Left forelimb (tissue), 1 donor: ENCODE measurements at regions not wholly inside any gene's neighbourhood (a gene's known extent, or its start where the extent isn't known, plus 50 kb on each side); places are given as distances from the start of the nearest gene placed in this dataset.

Source experiments
- DNase-seq: peaks from one replicate; pipeline ENCODE4 v3.0.0-alpha.2; 2018; ENCODE audit warnings: low spot score

DNA sequence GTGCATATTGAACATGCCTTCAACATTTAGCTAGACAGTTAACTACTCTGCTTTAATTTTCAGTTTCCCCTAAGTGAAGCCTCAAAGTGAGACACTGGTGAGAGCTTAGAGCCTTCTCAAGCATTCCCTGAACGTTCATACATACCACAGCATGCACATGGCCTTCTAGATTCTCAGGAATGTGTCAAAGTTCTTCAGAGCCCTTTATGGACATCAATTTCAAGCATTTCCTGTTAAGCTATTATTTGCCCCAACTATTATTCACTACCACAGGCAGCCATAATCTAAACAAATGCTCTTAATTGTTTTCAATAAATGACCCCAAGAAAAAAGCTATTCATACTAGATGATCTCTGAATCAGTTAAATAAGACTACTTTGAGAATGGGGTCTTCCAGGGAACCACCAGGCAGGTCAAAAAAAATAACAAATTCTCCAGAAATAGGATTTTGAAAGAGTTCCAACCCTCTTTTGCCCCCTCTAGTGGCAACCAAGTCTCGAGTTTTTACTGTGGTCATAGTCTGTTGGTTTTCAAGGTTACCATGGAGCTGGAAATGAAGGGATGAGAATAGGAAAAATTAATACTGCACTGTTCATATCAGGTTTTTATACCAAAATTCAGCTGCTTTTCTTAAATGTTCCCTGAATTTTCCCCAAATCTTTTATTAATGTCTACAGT is 235.4 kb downstream of the RAB28 start:
- no peak for DNase-seq

DNA sequence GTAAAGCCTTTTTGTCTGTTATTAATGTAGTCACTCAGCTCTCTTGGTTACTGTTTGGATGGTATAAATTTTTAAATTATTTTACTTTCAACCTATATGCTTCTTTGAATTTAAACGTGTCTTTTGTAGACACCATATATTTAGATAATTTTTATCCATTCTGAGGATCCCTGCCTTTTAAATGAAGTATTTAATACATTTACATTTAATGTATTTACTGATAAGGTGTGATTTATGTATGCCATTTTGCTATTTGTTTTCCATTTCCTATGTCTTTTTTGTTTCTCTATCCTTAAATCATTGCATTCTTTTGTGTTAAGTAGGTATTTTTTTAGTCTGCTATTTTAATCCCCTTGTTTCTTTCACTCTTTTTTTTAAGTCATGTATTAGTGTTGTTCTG is 238.0 kb downstream of the RAB28 start:
- DNase-seq: no peak

DNA sequence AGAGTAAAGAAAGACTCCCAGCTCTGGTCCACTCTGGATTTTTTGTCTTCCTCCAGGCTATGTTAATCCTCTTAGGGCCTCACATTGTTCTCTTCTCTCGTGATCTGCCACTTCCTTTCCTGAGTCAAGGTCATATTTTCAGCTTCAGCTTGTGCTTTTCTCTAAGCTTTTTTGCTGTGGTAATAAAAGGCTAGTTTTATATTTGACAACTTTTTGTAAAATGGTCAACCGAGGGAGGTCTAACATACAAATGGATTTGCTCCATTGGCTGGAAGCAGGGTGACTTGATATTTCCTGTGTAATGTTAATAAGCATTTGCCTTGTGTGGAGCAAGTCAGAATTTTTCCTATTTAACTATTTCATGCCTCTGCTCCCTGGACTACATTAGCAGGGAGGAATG is 239.7 kb downstream of the RAB28 start:
- DNase-seq: no peak

DNA sequence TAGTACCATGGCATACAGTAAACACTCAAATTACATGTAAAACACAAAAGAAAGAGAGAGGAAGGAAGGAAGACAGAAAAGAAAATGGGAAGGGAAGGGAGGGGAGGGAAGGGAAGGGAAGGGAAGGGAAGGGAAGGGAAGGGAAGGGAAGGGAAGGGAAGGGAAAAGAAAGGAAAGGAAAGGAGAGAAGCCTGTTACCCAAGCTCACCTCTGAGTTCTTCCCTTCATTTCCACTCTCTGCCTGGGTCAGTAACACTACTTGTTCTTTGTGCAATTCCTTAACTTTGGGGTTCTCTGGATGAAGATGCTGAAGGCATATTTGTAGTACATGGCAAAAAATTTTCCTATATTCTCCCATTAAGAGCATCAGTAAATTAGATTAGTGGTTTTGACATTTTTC is 241.0 kb downstream of the RAB28 start:
- DNase-seq: no peak

DNA sequence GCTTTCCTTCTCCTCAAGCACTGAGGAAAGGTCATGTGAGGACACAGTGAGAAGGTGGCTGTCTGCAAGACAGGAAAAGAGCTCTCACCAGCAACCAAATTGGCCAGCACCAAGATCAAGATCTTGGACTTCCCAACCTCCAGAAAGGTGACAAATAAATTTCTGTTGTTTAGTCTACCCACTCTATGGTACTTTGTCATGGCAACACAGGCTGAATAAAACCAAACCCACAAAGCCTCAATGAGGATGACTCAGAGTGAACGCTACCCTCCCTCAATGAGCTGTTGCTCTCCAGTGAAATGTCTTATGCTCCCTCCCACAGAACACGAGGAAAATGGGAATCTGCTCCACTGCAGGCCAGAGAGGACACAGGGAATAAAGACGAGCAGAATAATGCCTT is 244.1 kb downstream of the RAB28 start:
- DNase-seq: no peak

DNA sequence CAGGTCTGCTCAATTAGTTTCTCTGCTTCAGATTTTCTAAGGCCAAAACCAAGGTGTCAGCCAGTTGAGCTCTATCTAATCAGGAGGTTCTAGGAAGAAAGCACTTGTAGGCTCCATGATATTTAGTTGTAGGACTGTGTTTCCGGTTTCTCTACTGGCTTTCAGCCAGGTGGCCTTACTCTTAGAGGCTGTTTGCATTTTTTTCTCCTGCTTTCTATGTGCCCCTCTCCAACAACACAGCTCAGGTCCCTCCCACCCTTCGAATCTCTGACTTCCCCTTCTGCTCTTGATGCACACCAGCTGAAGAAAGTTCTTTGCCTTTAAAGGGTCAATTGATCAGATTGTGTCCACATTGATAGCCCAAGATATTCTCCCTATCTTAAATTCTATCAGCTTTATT is 245.2 kb downstream of the RAB28 start:
- DNase-seq: no peak

DNA sequence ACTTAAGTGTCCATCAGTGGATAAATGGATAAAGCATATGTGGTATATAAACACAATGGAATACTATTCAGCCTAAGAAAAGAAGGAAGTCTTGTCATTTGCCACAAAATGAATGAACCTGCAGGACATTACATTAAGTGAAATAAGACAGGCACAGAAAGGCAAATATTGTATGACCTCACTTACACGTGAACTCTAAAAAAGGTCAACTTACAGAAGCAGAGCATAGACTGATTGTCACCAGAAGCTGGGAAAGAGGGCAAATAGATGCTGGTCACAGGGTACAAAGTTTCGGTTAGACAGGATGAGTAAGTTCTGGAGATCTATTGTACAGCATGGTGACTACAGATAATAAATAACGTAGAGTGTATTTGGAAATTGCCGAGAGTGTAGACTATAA is 247.7 kb downstream of the RAB28 start:
- DNase-seq: no peak

DNA sequence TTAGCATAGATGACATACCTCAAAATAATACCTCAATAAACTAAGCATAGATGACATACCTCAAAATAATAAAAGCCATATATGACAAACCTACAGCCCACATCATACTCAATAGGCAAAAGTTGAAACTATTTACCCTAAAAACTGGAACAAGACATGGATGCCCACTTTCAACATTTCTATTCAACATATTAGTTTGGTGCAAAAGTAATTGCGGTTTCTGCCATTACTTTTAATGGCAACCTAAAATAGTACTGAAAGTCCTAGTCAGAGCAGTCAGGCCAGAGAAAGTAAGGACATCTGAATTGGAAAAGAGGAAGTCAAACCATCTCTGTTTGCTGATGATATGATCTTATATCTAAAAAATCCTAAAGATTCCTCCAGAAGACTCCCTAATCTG is 250.4 kb downstream of the RAB28 start:
- no peak for DNase-seq

DNA sequence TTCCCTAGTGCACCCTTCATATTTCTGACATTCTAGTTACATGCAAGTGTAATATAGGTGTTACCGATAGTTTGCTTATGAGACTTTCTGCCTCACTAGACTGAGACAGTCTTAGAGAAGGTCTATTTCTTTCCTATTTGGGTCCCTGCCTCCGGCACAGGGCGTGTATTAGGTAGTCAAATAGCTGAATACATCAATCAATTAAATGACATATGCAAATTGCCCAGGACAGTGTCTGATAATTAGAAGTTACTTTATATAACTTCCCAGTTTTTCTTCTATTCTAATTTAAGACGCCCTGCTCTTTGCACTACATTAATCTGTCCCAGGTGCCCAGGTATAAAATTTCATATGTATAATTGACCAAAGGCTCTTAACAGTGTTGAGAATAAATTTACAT is 264.2 kb downstream of the RAB28 start:
- no peak for DNase-seq

DNA sequence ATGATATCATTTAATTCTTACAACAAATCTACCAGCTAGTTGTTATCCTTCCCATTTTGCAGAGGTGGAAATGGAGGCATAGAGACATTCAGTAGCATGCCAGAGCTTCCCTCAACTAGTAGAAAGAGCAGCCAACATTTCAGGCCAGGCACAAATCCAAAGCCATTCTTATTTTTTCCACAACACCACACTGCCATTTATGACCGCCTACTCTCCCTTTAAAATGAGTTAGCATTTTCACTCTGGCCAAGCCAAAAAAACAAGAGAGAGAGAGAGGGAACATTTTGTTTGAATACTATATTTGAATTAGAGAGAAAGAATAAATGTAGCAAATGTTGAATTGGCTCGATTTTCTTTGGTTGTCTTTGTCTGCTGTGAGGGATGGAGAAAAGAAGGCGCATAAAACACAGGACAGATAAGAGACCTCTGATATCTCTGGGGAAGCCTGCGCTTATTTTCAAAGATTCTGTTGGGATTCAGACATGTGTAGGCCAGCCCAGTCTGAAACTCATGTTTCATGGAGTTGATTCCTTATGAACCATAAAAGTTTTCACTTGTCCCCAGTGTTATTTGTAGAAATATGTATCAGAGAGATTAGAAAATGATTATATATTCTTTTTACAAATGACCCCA is 265.7 kb downstream of the RAB28 start:
- DNase-seq: no peak

DNA sequence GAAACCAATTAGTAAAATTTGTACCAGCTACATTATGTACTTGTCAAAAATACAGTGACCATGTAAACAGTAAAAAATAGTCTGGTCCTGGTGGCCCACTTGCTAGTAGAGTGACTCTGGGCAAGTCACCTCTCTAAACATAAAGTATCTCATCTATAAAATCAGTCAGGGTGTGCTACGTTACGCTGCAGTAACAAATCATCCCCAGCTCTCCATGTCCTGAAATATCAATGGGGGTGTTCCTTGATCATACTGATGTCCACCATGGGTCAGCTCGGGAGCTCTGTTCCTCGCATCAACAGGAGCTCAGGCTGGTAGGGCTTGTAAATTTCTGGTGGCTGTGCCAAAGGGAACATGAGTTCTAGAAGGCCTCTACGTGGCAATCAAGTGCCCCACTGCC is 268.6 kb downstream of the RAB28 start:
- no peak for DNase-seq

DNA sequence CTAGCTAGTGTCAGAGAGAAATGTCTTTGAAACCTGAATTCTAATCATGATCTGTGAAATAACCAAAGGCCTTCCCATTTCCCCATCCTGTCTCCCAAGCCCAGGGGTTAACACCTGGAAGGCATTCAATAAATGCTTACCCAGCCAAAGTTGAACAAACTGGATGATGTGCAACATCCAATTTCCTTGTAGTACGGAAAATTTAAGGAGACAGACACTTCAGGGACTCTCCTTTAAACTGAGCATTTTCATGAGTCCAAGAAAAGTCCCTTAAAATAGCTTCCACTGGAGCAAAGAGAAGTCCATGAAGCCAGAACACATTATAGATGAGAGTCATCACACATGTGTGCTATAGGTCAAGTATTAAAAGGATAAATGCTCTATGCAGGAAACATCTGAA is 271.2 kb downstream of the RAB28 start:
- DNase-seq: no peak

DNA sequence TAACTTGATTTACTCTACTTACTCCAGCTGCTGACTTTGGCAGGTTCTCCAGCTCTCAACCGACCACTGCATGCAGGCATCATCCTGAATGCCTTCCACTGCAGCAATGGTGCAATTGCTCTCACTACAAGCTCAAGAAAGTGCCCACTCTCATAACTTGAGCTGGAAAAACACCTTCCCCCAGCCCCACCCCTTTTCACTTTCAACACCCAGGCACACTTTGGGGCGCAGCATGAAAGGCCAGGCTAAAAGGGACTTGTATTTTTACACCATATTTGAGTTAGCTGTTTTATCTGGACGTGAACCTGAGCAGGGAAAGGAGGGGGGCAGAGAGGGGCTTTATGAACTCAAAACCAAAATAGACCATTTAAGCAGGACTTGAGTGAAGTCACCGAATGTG is 274.5 kb downstream of the RAB28 start:
- no peak for DNase-seq

DNA sequence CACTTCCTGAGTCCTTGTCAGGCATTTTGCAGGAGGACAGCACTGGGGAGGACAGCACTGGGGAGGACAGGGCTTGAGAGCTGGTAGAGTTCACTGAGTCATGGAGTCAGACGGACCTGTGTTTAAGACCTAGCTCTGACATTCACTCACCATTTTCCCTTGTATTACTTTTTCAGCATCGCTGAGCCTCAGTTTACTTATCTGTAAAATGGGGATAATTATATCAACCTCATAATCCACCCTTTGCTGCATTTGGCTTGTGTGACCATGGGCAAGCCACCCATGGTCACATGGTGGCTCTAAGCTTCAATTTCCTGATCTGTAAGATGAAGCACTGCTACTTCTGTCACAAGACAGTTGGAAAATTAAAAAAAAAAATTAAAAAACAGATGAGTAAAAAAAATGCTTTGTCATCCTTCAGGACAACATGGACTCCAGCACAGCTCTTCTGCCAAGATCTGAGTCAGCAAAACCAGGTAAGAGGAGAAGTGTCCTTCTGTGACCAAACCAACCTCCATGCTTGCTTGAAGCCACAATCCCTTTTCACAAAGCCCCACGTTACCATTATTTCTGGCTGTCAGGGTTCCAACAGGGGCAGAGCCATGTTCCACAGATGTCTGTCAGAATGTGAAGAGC is 275.5 kb downstream of the RAB28 start:
- DNase-seq: no peak

DNA sequence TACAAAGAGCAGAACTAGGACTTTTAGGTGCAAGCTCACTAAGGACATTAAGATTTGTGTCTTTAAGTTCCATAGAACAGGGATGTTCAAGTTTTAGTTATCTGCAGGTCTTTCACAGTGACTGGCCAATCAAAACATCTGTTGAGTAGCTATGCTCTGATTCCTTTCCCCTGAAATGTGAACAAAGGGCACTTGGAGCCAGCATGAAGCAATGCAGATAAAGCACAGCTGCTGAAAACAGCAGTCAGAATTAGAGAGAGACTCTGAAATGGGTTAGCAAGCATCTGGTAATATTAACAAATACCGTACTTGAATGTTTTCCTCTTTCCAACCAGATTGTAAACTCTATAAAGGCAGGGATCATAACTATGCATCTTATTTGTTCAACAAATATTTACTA is 276.9 kb downstream of the RAB28 start:
- DNase-seq: no peak

DNA sequence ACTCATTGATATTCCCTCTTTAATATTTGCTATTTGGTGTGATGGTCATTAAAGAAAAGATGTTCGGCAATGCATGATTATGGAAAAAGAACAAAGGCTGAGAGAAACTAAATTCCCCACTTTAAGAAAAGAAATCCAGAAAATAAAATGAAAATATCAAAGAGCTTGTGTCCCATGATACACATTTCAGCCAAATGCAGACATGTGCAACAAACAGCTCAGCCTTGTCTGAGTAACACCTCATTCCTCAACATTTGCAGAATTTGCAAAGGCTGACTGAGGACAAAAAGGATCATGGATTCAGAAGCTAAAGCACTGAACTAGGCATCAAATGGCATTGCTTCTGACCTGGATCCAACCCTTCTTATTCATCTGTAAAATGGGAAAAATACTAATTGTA is 281.0 kb downstream of the RAB28 start:
- DNase-seq: no peak

DNA sequence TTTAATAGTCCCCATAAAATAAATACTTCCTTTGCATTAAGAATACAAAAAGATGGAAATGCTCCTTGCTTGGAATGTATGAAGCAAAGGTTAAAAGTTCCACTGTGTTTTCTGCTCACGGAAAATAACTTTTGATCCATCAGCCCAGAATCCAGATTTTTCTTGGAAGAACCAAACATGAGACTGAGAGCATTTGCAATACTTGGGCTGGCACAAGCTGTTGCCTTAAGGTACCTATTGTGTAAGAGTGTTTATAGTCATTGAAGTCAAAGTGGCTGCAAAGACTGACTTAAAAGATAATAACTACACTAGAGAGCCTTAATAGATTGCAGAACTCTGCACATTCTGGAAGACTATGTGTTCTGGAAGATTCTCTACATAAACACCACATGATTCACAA is 281.4 kb downstream of the RAB28 start:
- no peak for DNase-seq

DNA sequence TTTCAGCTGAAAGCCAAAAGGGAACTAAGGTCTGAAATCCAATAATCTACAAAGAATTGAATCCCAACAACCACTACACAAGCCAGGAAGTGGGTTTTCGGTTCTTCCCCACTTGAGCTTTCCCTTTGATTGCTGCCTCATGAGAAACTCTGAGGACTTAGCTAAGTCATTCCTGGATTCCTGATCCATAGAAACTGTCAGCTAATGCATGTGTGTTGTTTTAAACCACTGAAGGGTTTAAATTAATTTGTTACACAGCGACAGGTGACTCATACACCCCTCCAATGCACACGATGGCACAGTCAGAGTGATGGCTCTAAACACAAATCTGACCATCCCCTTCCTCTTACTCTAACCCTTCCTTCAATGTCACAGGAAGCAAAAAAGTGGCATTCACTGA is 282.9 kb downstream of the RAB28 start:
- DNase-seq: no peak

DNA sequence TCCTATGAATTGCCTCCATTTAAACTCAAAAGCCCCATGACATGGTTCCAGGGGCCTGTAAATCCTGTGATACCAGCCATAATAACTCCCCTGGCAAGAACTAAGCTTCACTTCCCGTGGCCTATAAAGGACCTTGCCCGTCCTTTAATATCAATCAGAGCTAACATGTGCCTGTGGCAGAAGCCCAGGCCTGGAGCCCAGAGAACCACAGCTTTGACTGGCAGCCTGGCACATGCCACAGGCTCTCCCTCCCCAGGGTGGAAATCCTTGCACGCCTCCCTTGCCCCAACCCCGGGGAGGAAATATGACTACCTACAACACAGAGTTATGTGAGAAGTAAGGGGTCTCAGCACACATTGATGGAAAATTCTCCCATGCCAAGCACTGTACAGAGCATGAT is 287.4 kb downstream of the RAB28 start:
- DNase-seq: no peak

DNA sequence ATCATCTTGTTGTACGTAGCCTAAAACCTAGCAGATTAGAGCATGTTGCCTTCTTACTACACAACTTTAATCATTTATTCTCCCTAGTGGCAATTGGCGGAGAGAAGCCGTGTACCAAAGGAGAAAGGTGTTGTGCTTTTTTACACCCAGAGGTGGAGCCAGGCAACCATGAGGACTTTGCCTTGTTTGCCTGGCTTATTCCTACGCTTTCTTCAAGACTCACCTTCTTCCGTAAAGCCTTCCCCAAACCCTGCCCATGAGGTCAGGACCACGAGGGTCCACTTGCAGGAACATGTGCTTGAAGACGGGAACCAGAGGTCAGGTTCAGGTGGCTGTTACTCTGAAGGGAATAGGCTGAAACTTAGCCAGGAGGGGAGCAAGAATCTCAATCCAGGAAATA is 290.5 kb downstream of the RAB28 start:
- DNase-seq: no peak

DNA sequence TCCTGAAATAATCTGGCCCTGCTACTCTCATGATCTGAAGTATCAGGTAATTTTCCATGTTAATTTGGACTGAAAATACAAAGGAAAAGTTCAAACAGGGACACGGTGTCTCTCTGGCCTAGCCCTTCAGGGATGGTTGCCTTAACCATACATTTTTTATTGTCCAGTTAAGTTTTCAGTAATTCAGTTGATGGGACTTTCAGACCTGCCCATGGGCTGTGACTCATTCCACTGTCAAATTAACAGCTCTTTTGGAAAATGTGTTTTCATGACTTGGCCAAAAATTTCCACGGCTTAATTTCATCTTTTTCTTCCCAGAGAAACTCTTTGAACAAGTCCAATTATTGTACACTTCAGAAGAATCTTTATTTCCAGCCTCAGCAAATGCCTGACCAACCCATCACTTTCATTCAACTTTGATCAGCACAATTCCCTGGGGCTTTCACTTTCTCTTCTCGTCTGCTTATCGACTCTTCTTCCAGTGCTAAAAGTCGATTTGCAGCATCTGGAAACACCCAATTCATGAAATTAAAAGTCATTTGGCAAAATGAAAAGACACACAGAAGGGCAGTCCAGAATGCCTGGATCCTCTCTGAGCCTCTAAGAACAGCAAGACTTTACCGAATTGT is 293.9 kb downstream of the RAB28 start:
- DNase-seq: no peak

DNA sequence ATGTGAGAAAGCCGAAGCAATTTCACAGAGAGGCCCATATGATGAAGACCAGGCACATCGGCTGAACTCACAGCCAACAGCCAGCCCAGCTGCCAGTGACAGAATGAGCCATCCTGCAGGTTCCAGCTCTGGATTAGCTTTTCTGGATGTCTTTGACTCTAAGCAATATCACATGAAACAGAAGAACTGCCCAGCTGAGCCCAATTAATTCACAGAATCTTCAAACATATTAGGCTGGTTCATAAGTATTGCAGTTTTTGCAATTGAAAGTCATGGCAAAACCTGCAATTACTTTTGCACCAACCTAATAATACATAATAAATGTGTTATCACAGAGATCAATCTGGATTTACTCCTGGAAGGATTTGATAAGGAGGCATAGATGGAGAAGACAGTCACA is 299.9 kb downstream of the RAB28 start:
- DNase-seq: no peak

DNA sequence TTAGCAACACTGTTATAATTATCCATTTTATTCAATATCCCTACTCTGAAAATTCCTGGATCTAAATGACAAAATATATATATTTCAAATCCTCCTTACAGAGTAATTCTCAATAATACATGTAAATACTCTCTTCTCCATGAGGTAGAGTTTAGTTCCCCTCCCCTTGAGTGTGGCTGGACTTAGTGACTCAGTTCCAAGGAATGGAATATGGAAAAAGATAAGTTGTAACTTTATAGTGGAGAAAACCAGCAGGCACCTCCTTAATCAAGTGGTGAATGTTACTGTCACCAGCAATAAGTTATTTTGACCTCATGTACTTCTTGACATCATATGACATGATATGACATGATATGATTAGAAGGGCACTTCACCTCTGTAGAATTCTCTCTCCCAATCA is 302.0 kb downstream of the RAB28 start:
- DNase-seq: no peak
